Esophagus mucosa (tissue), 1 donor: ENCODE measurements at regions not wholly inside any gene's neighbourhood (a gene's known extent, or its start where the extent isn't known, plus 50 kb on each side); places are given as distances from the start of the nearest gene placed in this dataset.

Experiments
- ATAC-seq: fragments of 200-7000 bp; cut with Tn5 transposase; one replicate; pipeline ENCODE4 v1.9.1; 2020
- donor health status: DM: yes; HTN: yes; CAD: no.

GRCh38 chr13:83325125-83325853, 557.0 kb downstream of the SLITRK1 start:
- no peak for ATAC-seq

GRCh38 chr13:83311886-83312577, 570.2 kb downstream of the SLITRK1 start:
- no peak for ATAC-seq

- ATAC-seq, result no peak
These were observed 583.7 kb downstream of the SLITRK1 start for GRCh38 chr13:83298617-83299016.

- ATAC-seq, result no peak
These were observed 584.5 kb downstream of the SLITRK1 start for GRCh38 chr13:83297586-83298290.

GRCh38 chr13:83295686-83296085, 586.6 kb downstream of the SLITRK1 start:
- no peak for ATAC-seq

- no peak for ATAC-seq
These were observed 595.5 kb downstream of the SLITRK1 start for GRCh38 chr13:83286737-83287136.

GRCh38 chr13:83281654-83282053, 600.6 kb downstream of the SLITRK1 start:
- ATAC-seq, result no peak

- ATAC-seq, result no peak
These were observed 607.6 kb downstream of the SLITRK1 start for GRCh38 chr13:83274679-83275078.

GRCh38 chr13:83272652-83273240, 609.5 kb downstream of the SLITRK1 start:
- no peak for ATAC-seq

GRCh38 chr13:83272076-83272475, 610.2 kb downstream of the SLITRK1 start:
- no peak for ATAC-seq

GRCh38 chr13:83265279-83265678, 617.0 kb downstream of the SLITRK1 start:
- ATAC-seq, result no peak

GRCh38 chr13:83248751-83249150, 633.5 kb downstream of the SLITRK1 start:
- no peak for ATAC-seq

- ATAC-seq, result no peak
These were observed 649.6 kb downstream of the SLITRK1 start for GRCh38 chr13:83232626-83233025.

- ATAC-seq, result no peak
These were observed 652.5 kb downstream of the SLITRK1 start for GRCh38 chr13:83229574-83230305.

GRCh38 chr13:83223546-83223945, 658.7 kb downstream of the SLITRK1 start:
- ATAC-seq, result no peak

GRCh38 chr13:83221813-83222241, 660.4 kb downstream of the SLITRK1 start:
- peak; percentile 76 for ATAC-seq

GRCh38 chr13:83221256-83221655, 661.0 kb downstream of the SLITRK1 start:
- ATAC-seq, result no peak

GRCh38 chr13:83220241-83220640, 662.0 kb downstream of the SLITRK1 start:
- peak; percentile 53 for ATAC-seq

- ATAC-seq, result no peak
These were observed 662.4 kb downstream of the SLITRK1 start for GRCh38 chr13:83219832-83220231.

- no peak for ATAC-seq
These were observed 665.6 kb downstream of the SLITRK1 start for GRCh38 chr13:83216479-83217245.

GRCh38 chr13:83215627-83216026, 666.6 kb downstream of the SLITRK1 start:
- ATAC-seq, result no peak

- no peak for ATAC-seq
These were observed 667.8 kb downstream of the SLITRK1 start for GRCh38 chr13:83214452-83214851.
